Smooth muscle cell (in vitro differentiated cells): ENCODE measurements at regions not wholly inside any gene's neighbourhood (a gene's known extent, or its start where the extent isn't known, plus 50 kb on each side); places are given as distances from the start of the nearest gene placed in this dataset.

ENCODE experiments used
- DNase-seq: peaks from one replicate; lab custom pipeline; 2025; ENCODE audit not compliant: unreplicated experiment; lab: John Stamatoyannopoulos, UW
- H2AFZ ChIP-seq: fragments of 200-600 bp; sonication (generic); 2 replicates; pipeline ENCODE4 v1.6.0; 2016; ENCODE audit warnings: antibody characterized with exemption, low read depth, mild to moderate bottlenecking
- H3F3A ChIP-seq: fragments of 200-600 bp; sonication (generic); 2 replicates; pipeline ENCODE4 v1.6.0; 2017; ENCODE audit warnings: antibody characterized with exemption, low read depth
- H3K27ac ChIP-seq: fragments of 200-600 bp; sonication (generic); 2 replicates; pipeline ENCODE4 v1.5.1; 2016; ENCODE audit warnings: low read depth, mild to moderate bottlenecking
- H3K27me3 ChIP-seq: fragments of 200-600 bp; sonication (generic); 2 replicates; pipeline ENCODE4 v1.6.1; 2016; ENCODE audit warnings: low read depth, mild to moderate bottlenecking
- H3K36me3 ChIP-seq: fragments of 200-600 bp; sonication (generic); 2 replicates; pipeline ENCODE4 v1.5.1; 2016; ENCODE audit warnings: low read depth
- H3K4me1 ChIP-seq: fragments of 200-600 bp; sonication (generic); 2 replicates; pipeline ENCODE4 v1.5.1; 2016; ENCODE audit warnings: low read depth
- H3K4me2 ChIP-seq: fragments of 200-600 bp; sonication (generic); 2 replicates; pipeline ENCODE4 v1.6.0; 2016; ENCODE audit warnings: mild to moderate bottlenecking
- H3K4me3 ChIP-seq: fragments of 200-600 bp; sonication (generic); 2 replicates; pipeline ENCODE4 v1.5.1; 2016; ENCODE audit warnings: mild to moderate bottlenecking
- H3K79me2 ChIP-seq: fragments of 200-600 bp; sonication (generic); 2 replicates; pipeline ENCODE4 v1.6.0; 2016; ENCODE audit warnings: low read depth, mild to moderate bottlenecking
- H3K9ac ChIP-seq: fragments of 200-600 bp; sonication (generic); 2 replicates; pipeline ENCODE4 v1.6.0; 2016; ENCODE audit warnings: low read depth
- H3K9me3 ChIP-seq: fragments of 200-600 bp; sonication (generic); replicated peaks from 2 replicates; pipeline ENCODE4 v1.5.1; 2016; ENCODE audit warnings: low read depth
- H4K20me1 ChIP-seq: fragments of 200-600 bp; sonication (generic); 2 replicates; pipeline ENCODE4 v1.6.0; 2016; ENCODE audit warnings: low read depth
- WGBS: methylation state at CpG from one replicate; pipeline ENCODE4 v1.1.7; 2016; ENCODE audit warnings: low lambda C conversion rate; 5-methylcytosine and 5-hydroxymethylcytosine counted together
- TF ChIP-seq, protein P1 (sequence below): fragments of 200-600 bp; sonication (generic); IDR thresholded peaks from 2 replicates; pipeline ENCODE4 v1.5.1; 2017; ENCODE audit warnings: borderline replicate concordance, mild to moderate bottlenecking, antibody characterized with exemption; ENCODE audit not compliant: insufficient read depth, poor library complexity, severe bottlenecking

DNA sequence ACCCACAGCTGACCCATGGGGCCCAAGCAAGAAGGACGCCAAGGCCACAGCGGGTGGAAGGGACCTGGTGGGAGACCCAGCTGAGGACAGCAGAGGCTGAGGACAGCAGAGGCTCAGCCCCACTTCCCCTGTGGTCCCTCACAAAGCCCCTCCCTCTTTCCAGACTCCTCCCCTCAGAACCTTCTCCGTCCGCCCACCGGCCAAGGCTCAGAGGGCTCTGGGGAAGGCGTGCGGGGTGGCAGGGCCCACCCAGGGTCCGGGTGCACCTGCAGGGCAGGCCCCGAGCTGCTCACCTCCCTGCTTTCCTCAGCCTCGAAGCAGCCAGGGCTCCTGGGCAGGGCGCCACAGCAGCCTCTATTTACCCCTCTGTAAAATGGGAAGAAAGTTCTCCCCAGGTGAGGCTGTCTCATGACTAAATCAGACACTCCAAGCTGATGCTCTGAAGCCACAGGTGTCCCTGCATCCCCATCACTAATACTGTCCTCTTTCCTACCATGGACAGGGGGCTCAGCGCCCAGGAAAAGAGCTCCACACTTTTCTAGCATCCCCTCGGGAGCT is 137.9 kb upstream of the PPP1R26 start:
- 86% methylated on average over 13 of the region's 13 CpGs for WGBS
- H3F3A ChIP-seq, result no peaks in the 10 kb centered on the region
- H3K79me2 ChIP-seq, result no peaks in the 10 kb centered on the region
- no peak overlapping the region for H3K4me2 ChIP-seq
- no peak overlapping the region for H3K4me3 ChIP-seq
- TF ChIP-seq, protein P1, sequence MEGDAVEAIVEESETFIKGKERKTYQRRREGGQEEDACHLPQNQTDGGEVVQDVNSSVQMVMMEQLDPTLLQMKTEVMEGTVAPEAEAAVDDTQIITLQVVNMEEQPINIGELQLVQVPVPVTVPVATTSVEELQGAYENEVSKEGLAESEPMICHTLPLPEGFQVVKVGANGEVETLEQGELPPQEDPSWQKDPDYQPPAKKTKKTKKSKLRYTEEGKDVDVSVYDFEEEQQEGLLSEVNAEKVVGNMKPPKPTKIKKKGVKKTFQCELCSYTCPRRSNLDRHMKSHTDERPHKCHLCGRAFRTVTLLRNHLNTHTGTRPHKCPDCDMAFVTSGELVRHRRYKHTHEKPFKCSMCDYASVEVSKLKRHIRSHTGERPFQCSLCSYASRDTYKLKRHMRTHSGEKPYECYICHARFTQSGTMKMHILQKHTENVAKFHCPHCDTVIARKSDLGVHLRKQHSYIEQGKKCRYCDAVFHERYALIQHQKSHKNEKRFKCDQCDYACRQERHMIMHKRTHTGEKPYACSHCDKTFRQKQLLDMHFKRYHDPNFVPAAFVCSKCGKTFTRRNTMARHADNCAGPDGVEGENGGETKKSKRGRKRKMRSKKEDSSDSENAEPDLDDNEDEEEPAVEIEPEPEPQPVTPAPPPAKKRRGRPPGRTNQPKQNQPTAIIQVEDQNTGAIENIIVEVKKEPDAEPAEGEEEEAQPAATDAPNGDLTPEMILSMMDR, result no peak
- no peak overlapping the region for H2AFZ ChIP-seq
- H3K9me3 ChIP-seq, result no peaks in the 10 kb centered on the region
- H3K36me3 ChIP-seq, result no peaks in the 10 kb centered on the region
- no peak overlapping the region for H3K27ac ChIP-seq
- peaks cover 9% of the 10 kb centered on the region for H3K4me1 ChIP-seq
- no peak for DNase-seq
- no peak overlapping the region for H3K9ac ChIP-seq
- H3K27me3 ChIP-seq, result peaks cover 40% of the 10 kb centered on the region
- no peaks in the 10 kb centered on the region for H4K20me1 ChIP-seq

DNA sequence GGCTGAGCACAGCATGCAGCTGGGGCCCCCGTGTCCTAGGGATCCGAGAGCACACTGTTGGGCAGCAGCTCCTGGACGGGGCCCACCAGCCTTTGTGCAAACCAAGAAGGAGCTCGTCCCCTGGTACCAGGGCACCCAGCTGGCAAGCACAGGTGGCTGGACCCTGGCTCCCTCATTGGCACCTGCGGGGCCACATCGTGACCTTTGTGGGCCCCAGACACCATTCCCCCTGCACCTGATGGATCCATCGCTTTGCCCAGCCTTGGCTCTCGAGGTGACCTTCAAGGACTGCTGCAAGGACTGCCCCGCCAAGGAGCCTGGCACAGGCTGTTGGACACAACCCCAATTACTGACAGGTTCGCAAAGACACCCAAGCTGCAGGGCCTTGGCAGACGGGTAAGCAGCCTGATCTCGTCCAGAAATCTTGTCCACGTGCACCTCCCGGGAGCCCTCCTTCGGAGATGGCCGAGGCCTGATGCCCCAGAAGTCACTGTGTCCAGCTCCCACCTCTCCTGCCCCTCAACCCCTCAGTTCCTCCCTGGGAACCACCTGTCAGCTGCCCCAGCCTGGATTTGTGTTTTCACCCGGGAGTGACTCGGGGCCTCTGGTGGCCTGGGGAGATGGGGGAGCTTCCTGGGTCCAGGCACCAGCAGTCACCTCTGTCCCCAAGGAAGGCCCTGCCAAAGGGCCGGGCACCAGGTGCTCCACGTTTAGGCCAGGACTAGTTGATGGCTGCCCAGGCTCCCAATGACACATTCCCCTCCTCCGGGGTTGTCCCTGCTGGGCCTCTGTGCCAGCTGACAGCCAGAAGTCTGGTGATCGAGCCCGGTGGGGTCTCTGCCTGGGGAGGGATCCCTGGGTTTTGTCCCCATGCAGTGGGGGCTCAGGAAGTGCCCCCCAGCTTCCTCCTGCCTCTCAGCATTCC is 137.1 kb upstream of the PPP1R26 start:
- H3K4me2 ChIP-seq, result no peak overlapping the region
- no peak for DNase-seq
- no peaks in the 10 kb centered on the region for H3K36me3 ChIP-seq
- no peak overlapping the region for H2AFZ ChIP-seq
- TF ChIP-seq, protein P1, result no peak
- H3K4me1 ChIP-seq, result peaks cover 9% of the 10 kb centered on the region
- H3K27ac ChIP-seq, result no peak overlapping the region
- WGBS, result 85% methylated on average over 22 of the region's 23 CpGs
- no peaks in the 10 kb centered on the region for H3F3A ChIP-seq
- no peaks in the 10 kb centered on the region for H3K9me3 ChIP-seq
- no peaks in the 10 kb centered on the region for H3K79me2 ChIP-seq
- peaks cover 40% of the 10 kb centered on the region for H3K27me3 ChIP-seq
- no peak overlapping the region for H3K9ac ChIP-seq
- H4K20me1 ChIP-seq, result no peaks in the 10 kb centered on the region
- no peak overlapping the region for H3K4me3 ChIP-seq

DNA sequence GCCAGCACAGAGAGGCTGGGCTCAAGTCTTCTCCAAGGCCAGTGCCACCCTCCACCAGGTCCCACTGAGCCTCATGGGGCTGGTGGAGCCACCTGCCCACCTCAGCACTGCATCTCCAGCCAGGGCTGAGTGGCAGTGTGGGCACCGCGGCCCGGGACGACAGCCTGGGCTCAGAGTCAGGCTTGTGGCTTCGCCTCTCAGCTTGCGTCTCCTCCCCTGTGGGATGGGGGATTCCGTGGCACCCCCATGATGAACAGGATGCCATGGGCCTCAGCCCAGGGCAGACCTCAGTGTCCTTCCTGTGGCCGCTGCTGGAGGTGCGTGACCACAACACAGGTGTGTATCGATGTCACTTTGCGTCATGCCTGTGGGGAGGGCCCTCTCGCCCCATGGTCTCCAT is 136.4 kb upstream of the PPP1R26 start:
- 91% methylated on average over 12 of the region's 12 CpGs for WGBS
- TF ChIP-seq, protein P1, result no peak

More for the DNA sequence above, 136.4 kb upstream of the PPP1R26 start:
- H4K20me1 ChIP-seq, result no peaks in the 10 kb centered on the region
- H3K9ac ChIP-seq, result no peak overlapping the region
- H3K4me2 ChIP-seq, result no peak overlapping the region
- no peaks in the 10 kb centered on the region for H3K9me3 ChIP-seq
- no peaks in the 10 kb centered on the region for H3K36me3 ChIP-seq
- H3K4me3 ChIP-seq, result no peak overlapping the region
- H3F3A ChIP-seq, result no peaks in the 10 kb centered on the region
- H3K27ac ChIP-seq, result no peak overlapping the region
- no peaks in the 10 kb centered on the region for H3K79me2 ChIP-seq
- DNase-seq, result no peak
- no peak overlapping the region for H2AFZ ChIP-seq
- H3K27me3 ChIP-seq, result peaks cover 40% of the 10 kb centered on the region
- H3K4me1 ChIP-seq, result peaks cover 9% of the 10 kb centered on the region
